ENCODE measurements at regions not wholly inside any gene's neighbourhood (a gene's known extent, or its start where the extent isn't known, plus 50 kb on each side); places are given as distances from the start of the nearest gene placed in this dataset.

DNA sequence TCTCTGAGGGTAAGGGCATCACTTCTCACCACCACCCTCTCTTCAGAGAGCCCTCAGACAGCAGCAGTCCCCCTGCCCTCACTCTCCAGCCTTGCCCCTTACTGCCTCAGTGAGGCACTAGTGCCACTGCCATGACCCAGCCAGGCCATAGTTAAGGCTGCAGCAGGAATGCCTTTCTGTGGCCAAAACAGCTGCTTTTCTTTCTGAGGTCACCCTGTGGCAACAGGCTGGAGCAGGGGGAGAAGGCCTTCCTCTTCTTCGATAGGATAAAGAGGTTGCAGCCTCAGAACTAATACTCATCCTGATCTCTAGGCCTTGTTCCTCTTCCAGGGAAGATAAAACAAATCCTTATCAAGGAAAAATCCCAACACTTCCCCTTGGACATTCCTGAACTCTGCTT, 56.8 kb upstream of the ECI2 start:
- H3K9me3 ChIP-seq (ENCODE audit: control insufficient read depth, low read length), result no peaks in the 10 kb centered on the region
- intact Hi-C loops (cut with DNase I), result no loop called here
- no peak for DNase-seq
- 65% methylated on average over 1 of the region's 1 CpG for WGBS
- H3K27me3 ChIP-seq (ENCODE audit: control insufficient read depth, insufficient read depth), result no peaks in the 10 kb centered on the region
- no peak overlapping the region for H3K4me3 ChIP-seq (ENCODE audit: low read length)
- no peak for ATAC-seq
- no peaks in the 10 kb centered on the region for H3K4me1 ChIP-seq (ENCODE audit: control insufficient read depth, insufficient read depth, low read length)
- no peak overlapping the region for H3K27ac ChIP-seq (ENCODE audit: low read length)

DNA sequence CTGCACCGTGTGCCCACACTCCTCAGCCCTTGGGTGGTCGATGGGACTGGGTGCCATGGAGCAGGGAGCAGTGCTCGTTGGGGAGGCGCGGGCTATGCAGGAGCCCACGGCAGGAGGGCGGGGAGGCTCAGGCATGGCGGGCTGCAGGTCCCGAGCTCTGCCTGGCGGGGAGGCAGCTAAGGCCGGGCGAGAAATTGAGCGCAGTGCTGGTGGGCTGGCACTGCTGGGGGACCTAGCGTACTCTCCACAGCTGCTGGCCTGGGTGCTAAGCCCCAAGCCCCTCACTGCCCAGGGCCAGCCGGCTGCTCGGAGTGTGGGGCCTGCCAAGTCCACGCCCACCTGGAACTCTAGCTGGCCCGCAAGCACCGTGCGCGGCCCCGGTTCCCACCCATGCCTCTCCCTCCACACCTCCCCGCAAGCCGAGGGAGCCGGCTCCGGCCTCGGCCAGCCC, 55.9 kb upstream of the ECI2 start:
- 97% methylated on average over 27 of the region's 27 CpGs for WGBS
- no peak for ATAC-seq
- intact Hi-C loops (cut with DNase I), result no loop called here
- no peaks in the 10 kb centered on the region for H3K9me3 ChIP-seq (ENCODE audit: control insufficient read depth, low read length)
- H3K4me3 ChIP-seq (ENCODE audit: low read length), result no peak overlapping the region
- no peak for DNase-seq
- H3K4me1 ChIP-seq (ENCODE audit: control insufficient read depth, insufficient read depth, low read length), result no peaks in the 10 kb centered on the region
- H3K27me3 ChIP-seq (ENCODE audit: control insufficient read depth, insufficient read depth), result no peaks in the 10 kb centered on the region
- H3K27ac ChIP-seq (ENCODE audit: low read length), result no peak overlapping the region

DNA sequence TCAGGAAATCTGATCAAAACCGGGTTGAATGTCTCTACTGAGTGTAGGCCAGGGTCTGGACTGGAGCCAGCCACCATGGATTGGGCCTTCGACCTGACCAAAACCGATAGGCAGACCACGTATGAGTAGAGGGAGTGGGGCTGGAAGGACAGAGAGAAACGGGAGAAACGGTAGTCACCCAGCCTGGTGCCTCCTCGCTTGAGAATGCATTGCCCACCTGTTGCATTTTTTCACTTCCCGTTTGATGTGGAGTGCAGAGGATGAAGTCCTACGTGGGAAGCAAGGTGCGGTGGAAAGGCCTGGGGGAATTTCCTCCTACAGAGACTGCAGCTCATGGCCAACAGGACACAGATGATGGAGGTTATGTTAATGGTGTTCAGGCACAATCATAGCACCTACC, 53.9 kb upstream of the ECI2 start:
- ATAC-seq (no peak), DNase-seq (no peak)
- intact Hi-C loops (cut with DNase I), result no loop called here
- Histone ChIP-seq H3K9me3 (ENCODE audit: control insufficient read depth, low read length) (no peaks in the 10 kb centered on the region), H3K4me3 (ENCODE audit: low read length) (no peak overlapping the region), H3K4me1 (ENCODE audit: control insufficient read depth, insufficient read depth, low read length) (no peaks in the 10 kb centered on the region), H3K27me3 (ENCODE audit: control insufficient read depth, insufficient read depth) (no peaks in the 10 kb centered on the region), H3K27ac (ENCODE audit: low read length) (no peak overlapping the region)
- WGBS, result 88% methylated on average over 10 of the region's 10 CpGs

DNA sequence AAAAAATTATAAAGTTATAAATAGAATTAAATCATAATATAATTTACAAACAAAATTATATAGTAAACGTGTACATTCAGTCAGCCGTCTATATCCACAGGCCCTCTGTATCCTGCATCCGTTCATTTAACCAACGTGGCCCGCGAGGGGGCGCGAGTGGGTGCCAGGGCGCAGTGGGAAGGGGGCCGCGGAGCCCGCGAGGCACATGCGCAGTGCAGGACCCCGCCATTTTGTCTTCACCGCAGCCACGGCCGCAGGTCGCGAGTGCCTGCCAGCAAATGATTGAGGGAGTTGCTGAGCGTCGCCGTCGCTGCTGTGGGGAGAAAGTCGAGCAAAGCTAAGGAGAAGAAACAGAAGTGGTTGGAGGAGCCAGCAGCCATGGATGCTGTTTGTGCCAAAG, 53.4 kb upstream of the ECI2 start:
- ATAC-seq, result no peak
- Histone ChIP-seq H3K9me3 (ENCODE audit: control insufficient read depth, low read length) (no peaks in the 10 kb centered on the region), H3K4me1 (ENCODE audit: control insufficient read depth, insufficient read depth, low read length) (no peaks in the 10 kb centered on the region), H3K4me3 (ENCODE audit: low read length) (no peak overlapping the region), H3K27me3 (ENCODE audit: control insufficient read depth, insufficient read depth) (no peaks in the 10 kb centered on the region), H3K27ac (ENCODE audit: low read length) (no peak overlapping the region)
- 94% methylated on average over 25 of the region's 25 CpGs for WGBS
- intact Hi-C loops (cut with DNase I), result no loop called here
- DNase-seq, result no peak

DNA sequence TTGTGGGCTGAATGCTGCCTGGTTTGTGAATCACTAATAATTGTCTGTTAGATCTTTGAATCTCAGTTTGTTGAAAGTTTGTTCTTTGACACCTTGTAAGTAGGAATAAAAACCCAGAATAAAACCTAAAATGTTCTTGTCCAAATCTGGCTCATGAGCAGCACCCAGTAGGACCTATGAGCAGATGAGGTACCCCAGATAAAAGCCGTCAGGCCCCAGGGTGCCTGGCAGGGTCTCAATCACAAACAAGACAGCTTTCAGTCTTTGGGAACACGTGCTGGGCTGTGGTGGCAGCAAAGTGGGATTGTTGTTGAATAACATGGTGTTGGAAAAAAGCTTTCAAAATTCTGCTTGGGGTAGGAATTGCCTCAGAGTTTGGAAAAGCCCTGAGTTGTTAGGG, 52.1 kb upstream of the ECI2 start:
- DNase-seq (no peak), ATAC-seq (no peak)
- Histone ChIP-seq H3K4me3 (ENCODE audit: low read length) (no peak overlapping the region), H3K9me3 (ENCODE audit: control insufficient read depth, low read length) (no peaks in the 10 kb centered on the region), H3K27me3 (ENCODE audit: control insufficient read depth, insufficient read depth) (no peaks in the 10 kb centered on the region), H3K4me1 (ENCODE audit: control insufficient read depth, insufficient read depth, low read length) (no peaks in the 10 kb centered on the region), H3K27ac (ENCODE audit: low read length) (no peak overlapping the region)
- 60% methylated on average over 2 of the region's 2 CpGs for WGBS
- intact Hi-C loops (cut with DNase I), result no loop called here

DNA sequence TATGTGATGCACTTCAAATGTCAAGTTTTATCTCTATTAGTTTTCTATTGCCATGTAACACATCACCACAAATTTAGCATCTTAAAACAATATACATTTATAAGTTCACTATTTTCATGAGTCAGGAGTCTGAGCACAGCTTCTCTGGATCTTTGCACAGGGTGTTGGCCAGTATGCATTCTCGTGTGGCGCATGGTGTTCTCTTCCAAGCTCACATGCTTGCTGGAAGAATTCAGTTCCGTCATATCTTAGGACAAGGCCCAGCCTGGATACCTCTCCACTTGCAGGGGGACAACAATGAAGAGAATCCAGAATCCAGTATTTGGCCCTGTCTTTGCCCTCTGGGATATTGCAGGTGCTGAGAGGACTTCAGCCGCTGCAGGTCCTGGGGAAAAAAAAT, 51.0 kb upstream of the ECI2 start:
- DNase-seq (no peak), ATAC-seq (no peak)
- WGBS, result 79% methylated on average over 4 of the region's 4 CpGs
- H3K4me3 ChIP-seq (ENCODE audit: low read length), result no peak overlapping the region
- no peak overlapping the region for H3K27ac ChIP-seq (ENCODE audit: low read length)
- H3K4me1 ChIP-seq (ENCODE audit: control insufficient read depth, insufficient read depth, low read length), result no peaks in the 10 kb centered on the region
- no peaks in the 10 kb centered on the region for H3K27me3 ChIP-seq (ENCODE audit: control insufficient read depth, insufficient read depth)
- no peaks in the 10 kb centered on the region for H3K9me3 ChIP-seq (ENCODE audit: control insufficient read depth, low read length)
- intact Hi-C loops (cut with DNase I), result no loop called here

DNA sequence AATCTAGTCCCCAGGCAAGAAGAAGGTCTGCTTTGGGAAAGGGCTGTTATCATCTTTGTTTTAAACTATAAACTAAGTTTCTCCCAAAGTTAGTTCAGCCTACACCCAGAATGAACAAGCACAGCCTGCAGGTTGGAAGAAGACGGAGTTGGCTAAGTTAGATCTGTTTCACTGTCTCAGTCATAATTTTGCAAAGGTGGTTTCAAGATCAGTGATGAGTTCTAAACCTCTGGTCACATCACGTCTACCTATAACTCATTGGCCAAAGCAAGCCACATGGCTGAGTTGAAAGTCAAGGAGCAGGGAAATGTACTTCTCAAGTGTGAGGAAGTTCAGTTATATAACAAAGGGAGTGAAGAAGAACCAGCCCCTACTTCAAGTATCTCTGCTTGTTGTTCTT, 50.5 kb upstream of the ECI2 start:
- Histone ChIP-seq H3K9me3 (ENCODE audit: control insufficient read depth, low read length) (no peaks in the 10 kb centered on the region), H3K4me1 (ENCODE audit: control insufficient read depth, insufficient read depth, low read length) (no peaks in the 10 kb centered on the region), H3K27me3 (ENCODE audit: control insufficient read depth, insufficient read depth) (no peaks in the 10 kb centered on the region), H3K4me3 (ENCODE audit: low read length) (no peak overlapping the region), H3K27ac (ENCODE audit: low read length) (no peak overlapping the region)
- WGBS, result 92% methylated on average over 2 of the region's 2 CpGs
- no peak for ATAC-seq
- DNase-seq, result no peak
- intact Hi-C loops (cut with DNase I), result no loop called here

DNA sequence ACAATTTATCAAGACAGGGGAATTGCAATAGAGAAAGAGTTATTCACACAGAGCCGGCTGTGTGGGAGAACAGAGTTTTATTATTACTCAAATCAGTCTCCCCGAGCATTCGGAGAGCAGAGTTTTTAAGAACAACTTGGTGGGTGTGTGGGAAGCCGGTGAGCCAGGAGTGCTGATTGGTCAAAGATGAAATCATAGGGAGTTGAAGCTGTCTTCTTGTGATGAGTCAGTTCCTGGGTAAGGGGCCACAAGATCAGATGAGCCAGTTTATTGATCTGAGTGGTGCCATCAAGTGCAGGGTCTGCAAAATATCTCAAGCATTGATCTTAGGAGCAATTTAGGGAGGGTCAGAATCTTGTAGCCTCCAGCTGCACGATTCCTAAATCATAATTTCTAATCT, 50.0 kb upstream of the ECI2 start:
- 84% methylated on average over 5 of the region's 5 CpGs for WGBS
- DNase-seq, result no peak
- H3K4me3 ChIP-seq (ENCODE audit: low read length), result no peak overlapping the region

More for the DNA sequence above, 50.0 kb upstream of the ECI2 start:
- Histone ChIP-seq H3K27me3 (ENCODE audit: control insufficient read depth, insufficient read depth) (no peaks in the 10 kb centered on the region), H3K9me3 (ENCODE audit: control insufficient read depth, low read length) (no peaks in the 10 kb centered on the region), H3K27ac (ENCODE audit: low read length) (no peak overlapping the region), H3K4me1 (ENCODE audit: control insufficient read depth, insufficient read depth, low read length) (no peaks in the 10 kb centered on the region)
- no peak for ATAC-seq
- intact Hi-C loops (cut with DNase I), result no loop called here

All from right cardiac atrium (tissue), 5 donors.